GM12891 (cell line): ENCODE measurements at regions not wholly inside any gene's neighbourhood (a gene's known extent, or its start where the extent isn't known, plus 50 kb on each side); places are given as distances from the start of the nearest gene placed in this dataset.

Source experiments
- POLR2A ChIP-seq: IDR thresholded peaks from 2 replicates; pipeline ENCODE4 v1.6.1; 2011; ENCODE audit warnings: low read depth, low read length, control low read depth
- POLR2AphosphoS5 ChIP-seq: IDR thresholded peaks from 2 replicates; pipeline ENCODE4 v1.6.1; 2011; ENCODE audit warnings: low read depth, low read length, control low read depth

DNA sequence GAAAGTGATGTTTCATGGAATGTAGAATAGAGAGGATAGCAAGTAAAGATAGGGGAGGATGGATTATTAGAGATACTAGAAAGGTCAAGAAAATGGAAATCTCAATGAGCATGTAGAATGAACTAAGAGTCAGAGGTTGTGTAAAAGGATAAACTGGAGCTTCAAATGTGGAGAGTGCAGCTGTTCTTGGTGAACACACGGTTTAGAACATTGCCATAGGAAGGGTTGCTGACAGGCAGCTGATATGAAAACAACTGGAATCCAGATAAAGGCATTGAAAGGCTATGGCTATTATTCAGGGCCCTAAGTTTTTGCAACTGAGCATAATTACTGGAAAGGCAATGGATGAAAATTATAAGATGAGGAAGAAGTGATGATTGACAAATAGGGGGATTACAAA is 239.6 kb upstream of the VEGFC start:
- TF ChIP-seq POLR2A (no peak), POLR2AphosphoS5 (no peak)
